HEK293 (cell line): ENCODE measurements at regions not wholly inside any gene's neighbourhood (a gene's known extent, or its start where the extent isn't known, plus 50 kb on each side); places are given as distances from the start of the nearest gene placed in this dataset.

Source experiments
- CTCF ChIA-PET: fragments of 350-600 bp; formaldehyde crosslinking; extraction: SDS; loops from one replicate; lab custom pipeline; 2021; ENCODE audit warnings: antibody characterized with exemption; lab: Yijun Ruan, JAX
- POLR2A ChIA-PET: fragments of 300-600 bp; formaldehyde crosslinking; extraction: SDS; loops from one replicate; lab custom pipeline; 2020; ENCODE audit warnings: antibody characterized with exemption, inconsistent platforms; lab: Yijun Ruan, JAX
- H3K27ac ChIP-seq: fragments of 200-500 bp; sonication (Bioruptor generic); 2 replicates; pipeline ENCODE4 v1.5.1; 2014; ENCODE audit warnings: low read depth, low read length, control low read depth, inconsistent platforms; ENCODE audit errors: extremely low read depth
- H3K36me3 ChIP-seq, 2 experiments: fragments of 200-500 bp in 1 of 2; sonication (Bioruptor generic) in 1 of 2; 1 replicate in 1 of 2; 2 replicates in 1 of 2; pipeline ENCODE4 v1.5.1; 2014 to 2017; ENCODE audit warnings: inconsistent platforms in 2 of 2, low read length in 2 of 2; ENCODE audit not compliant: control insufficient read depth in 2 of 2, insufficient read depth in 1 of 2
- H3K4me1 ChIP-seq: fragments of 200-500 bp; sonication (Bioruptor generic); 2 replicates; pipeline ENCODE4 v1.5.1; 2014; ENCODE audit warnings: mild to moderate bottlenecking, low read length, inconsistent platforms; ENCODE audit not compliant: control insufficient read depth, insufficient read depth
- H3K4me3 ChIP-seq: 2 replicates; pipeline ENCODE4 v1.5.1; 2011; ENCODE audit warnings: low read depth, mild to moderate bottlenecking, control low read depth, low read length, moderate library complexity
- H3K9me3 ChIP-seq: fragments of 200-500 bp; sonication (Bioruptor generic); 2 replicates; pipeline ENCODE4 v1.5.1; 2014; ENCODE audit warnings: low read depth, low read length, inconsistent platforms; ENCODE audit not compliant: control insufficient read depth, insufficient read depth
- ATF2 ChIP-seq: fragments of 450-650 bp; formaldehyde crosslinking; IDR thresholded peaks from 2 replicates; pipeline ENCODE4 v1.5.1; 2016; ENCODE audit warnings: missing biosample characterization, missing genetic modification characterization, low read depth
- PRDM1 ChIP-seq: fragments of 450-650 bp; formaldehyde crosslinking; IDR thresholded peaks from 2 replicates; pipeline ENCODE4; 2016; ENCODE audit warnings: missing biosample characterization, missing genetic modification characterization
- REPIN1 ChIP-seq: fragments of 450-650 bp; formaldehyde crosslinking; IDR thresholded peaks from 2 replicates; pipeline ENCODE4 v1.5.1; 2017; ENCODE audit warnings: missing biosample characterization, missing genetic modification characterization, low read depth
- SALL2 ChIP-seq: fragments of 450-650 bp; formaldehyde crosslinking; IDR thresholded peaks from 2 replicates; pipeline ENCODE4 v1.5.0; 2017; ENCODE audit warnings: missing biosample characterization, mild to moderate bottlenecking, missing genetic modification characterization, borderline replicate concordance
- SP3 ChIP-seq: fragments of 450-650 bp; formaldehyde crosslinking; IDR thresholded peaks from 2 replicates; pipeline ENCODE4 v1.5.1; 2016; ENCODE audit warnings: missing biosample characterization, missing genetic modification characterization
- TCF7L2 ChIP-seq: IDR thresholded peaks from 2 replicates; pipeline ENCODE4 v1.6.1; 2011; ENCODE audit warnings: low read depth, mild to moderate bottlenecking, inconsistent platforms, low read length, moderate library complexity, borderline replicate concordance
- YY1 ChIP-seq: fragments of 450-650 bp; formaldehyde crosslinking; IDR thresholded peaks from 2 replicates; pipeline ENCODE4 v1.5.1; 2018; ENCODE audit warnings: missing biosample characterization, missing genetic modification characterization
- ZBTB10 ChIP-seq: fragments of 450-650 bp; formaldehyde crosslinking; IDR thresholded peaks from 2 replicates; pipeline ENCODE4 v1.5.1; 2016; ENCODE audit warnings: missing biosample characterization, missing genetic modification characterization
- ZBTB48 ChIP-seq: fragments of 450-650 bp; formaldehyde crosslinking; IDR thresholded peaks from 2 replicates; pipeline ENCODE4 v1.5.1; 2016; ENCODE audit warnings: missing biosample characterization, missing genetic modification characterization
- ZFHX2 ChIP-seq: fragments of 450-650 bp; formaldehyde crosslinking; conservative IDR thresholded peaks from 2 replicates; pipeline ENCODE4 v1.5.1; 2016; ENCODE audit warnings: missing biosample characterization, missing genetic modification characterization
- ZFP37 ChIP-seq: fragments of 450-650 bp; formaldehyde crosslinking; IDR thresholded peaks from 2 replicates; pipeline ENCODE4 v1.5.1; 2016; ENCODE audit warnings: missing biosample characterization, missing genetic modification characterization
- ZFP41 ChIP-seq: fragments of 450-650 bp; formaldehyde crosslinking; IDR thresholded peaks from 2 replicates; pipeline ENCODE4 v1.5.1; 2016; ENCODE audit warnings: missing biosample characterization, missing genetic modification characterization, borderline replicate concordance
- ZNF132 ChIP-seq: fragments of 450-650 bp; formaldehyde crosslinking; IDR thresholded peaks from 2 replicates; pipeline ENCODE4 v1.5.1; 2017; ENCODE audit warnings: missing biosample characterization, missing genetic modification characterization, borderline replicate concordance
- ZNF2 ChIP-seq: fragments of 450-650 bp; formaldehyde crosslinking; IDR thresholded peaks from 2 replicates; pipeline ENCODE4 v1.5.1; 2016; ENCODE audit warnings: missing biosample characterization, missing genetic modification characterization
- ZNF280D ChIP-seq: fragments of 450-650 bp; formaldehyde crosslinking; IDR thresholded peaks from 2 replicates; pipeline ENCODE4 v1.5.1; 2016; ENCODE audit warnings: missing biosample characterization, missing genetic modification characterization
- ZNF449 ChIP-seq: fragments of 450-650 bp; formaldehyde crosslinking; IDR thresholded peaks from 2 replicates; pipeline ENCODE4 v1.5.1; 2017; ENCODE audit warnings: missing biosample characterization, mild to moderate bottlenecking, missing genetic modification characterization, moderate library complexity
- ZNF48 ChIP-seq: fragments of 450-650 bp; formaldehyde crosslinking; IDR thresholded peaks from 2 replicates; pipeline ENCODE4 v1.5.1; 2016; ENCODE audit warnings: missing biosample characterization, missing genetic modification characterization
- ZNF501 ChIP-seq: fragments of 450-650 bp; formaldehyde crosslinking; IDR thresholded peaks from 2 replicates; pipeline ENCODE4 v1.5.1; 2016; ENCODE audit warnings: missing biosample characterization, missing genetic modification characterization
- ZNF530 ChIP-seq: fragments of 450-650 bp; formaldehyde crosslinking; IDR thresholded peaks from 2 replicates; pipeline ENCODE4 v1.5.1; 2016; ENCODE audit warnings: low read depth, missing biosample characterization, missing genetic modification characterization
- ZNF571 ChIP-seq: fragments of 450-650 bp; formaldehyde crosslinking; IDR thresholded peaks from 2 replicates; pipeline ENCODE4 v1.5.0; 2017; ENCODE audit warnings: missing biosample characterization, missing genetic modification characterization
- ZNF585B ChIP-seq: fragments of 450-650 bp; formaldehyde crosslinking; IDR thresholded peaks from 2 replicates; pipeline ENCODE4 v1.5.1; 2016; ENCODE audit warnings: missing biosample characterization, missing genetic modification characterization
- ZNF639 ChIP-seq: fragments of 450-650 bp; formaldehyde crosslinking; IDR thresholded peaks from 2 replicates; pipeline ENCODE4 v1.5.1; 2016; ENCODE audit warnings: missing biosample characterization, missing genetic modification characterization
- ZNF785 ChIP-seq: fragments of 450-650 bp; formaldehyde crosslinking; IDR thresholded peaks from 2 replicates; pipeline ENCODE4 v1.5.1; 2016; ENCODE audit warnings: missing biosample characterization, missing genetic modification characterization
- ZSCAN16 ChIP-seq: fragments of 450-650 bp; formaldehyde crosslinking; IDR thresholded peaks from 2 replicates; pipeline ENCODE4 v1.5.1; 2016; ENCODE audit warnings: missing biosample characterization, missing genetic modification characterization

GRCh38 chr7:3240826-3241430 lies 60.1 kb upstream of the SDK1 start (continued):
- TF ChIP-seq ZNF639 (tag by site-specific recombination): no peak
- TF ChIP-seq ZFP37: no peak
- TF ChIP-seq ZNF501 (tag by site-specific recombination): no peak
- no peak for TF ChIP-seq ZNF530 (tag by site-specific recombination)
- no peak for TF ChIP-seq ATF2

- Histone ChIP-seq H3K4me1 (peaks cover 4% of the 10 kb centered on the region), H3K4me3 (no peak overlapping the region), H3K27ac (no peak overlapping the region), H3K9me3 (no peaks in the 10 kb centered on the region), H3K36me3 (no peaks in the 10 kb centered on the region)
- TF ChIP-seq ZNF2 (tag by site-specific recombination) (no peak), ZNF48 (no peak), SALL2 (tag by site-specific recombination) (no peak), ZSCAN16 (tag by site-specific recombination) (no peak), ZBTB10 (no peak), ZFHX2 (tag by site-specific recombination) (no peak), ZBTB48 (no peak), YY1 (tag by site-specific recombination) (no peak), ZNF785 (no peak), REPIN1 (tag by site-specific recombination) (no peak), ZNF132 (no peak)
- CTCF ChIA-PET: no interaction called here
- POLR2A ChIA-PET: interaction anchor here (0.7 kb wide), 1 partner anchor 377 kb away, joined by 9 read pairs; no protein-coding TSS in a partner anchor
Observed at GRCh38 chr7:3241686-3242258, 59.3 kb upstream of the SDK1 start.

- ChIA-PET CTCF (no interaction called here), POLR2A (no interaction called here)
- Histone ChIP-seq H3K4me3 (no peak overlapping the region), H3K9me3 (no peaks in the 10 kb centered on the region), H3K4me1 (peaks cover 4% of the 10 kb centered on the region), H3K27ac (no peak overlapping the region), H3K36me3 (no peaks in the 10 kb centered on the region)
- TF ChIP-seq ZNF280D: no peak
- TF ChIP-seq PRDM1 (tag by site-specific recombination): peak; percentile 51; the same call in 1 of the 2 replicates
- TF ChIP-seq ZNF449 (tag by site-specific recombination): no peak
- no peak for TF ChIP-seq ZNF585B (tag by site-specific recombination)
- no peak for TF ChIP-seq ZFP41 (tag by site-specific recombination)
- TF ChIP-seq SP3 (tag by site-specific recombination): no peak
- no peak for TF ChIP-seq ZNF571 (tag by site-specific recombination)
- no peak for TF ChIP-seq TCF7L2
Observed at GRCh38 chr7:3242398-3242972, 58.6 kb upstream of the SDK1 start.
